Gastroesophageal sphincter (tissue), 3 donors: ENCODE measurements at regions not wholly inside any gene's neighbourhood (a gene's known extent, or its start where the extent isn't known, plus 50 kb on each side); places are given as distances from the start of the nearest gene placed in this dataset.

ENCODE experiments used
- POLR2A ChIP-seq, 2 donors: fragments of 450-650 bp; IDR thresholded peaks; one replicate each; pipeline ENCODE4 v1.6.1; 2017; ENCODE audit warnings: antibody characterized with exemption in 2 of 2, mild to moderate bottlenecking in 2 of 2, moderate library complexity in 1 of 2
- POLR2AphosphoS5 ChIP-seq: sonication (generic); formaldehyde crosslinking; IDR thresholded peaks from one replicate; pipeline ENCODE4 v1.6.1; 2017; ENCODE audit warnings: antibody characterized with exemption
- TF ChIP-seq, protein P1 (sequence below), 4 experiments: fragments of 200-600 bp in 2 of 4; fragments of 450-650 bp in 2 of 4; sonication (generic) in 1 of 4; IDR thresholded peaks; one replicate each; pipeline ENCODE4 v1.5.1; 2017 to 2019; ENCODE audit warnings: antibody characterized with exemption in 4 of 4, mild to moderate bottlenecking in 2 of 4, moderate library complexity in 2 of 4

- TF ChIP-seq, protein P1, sequence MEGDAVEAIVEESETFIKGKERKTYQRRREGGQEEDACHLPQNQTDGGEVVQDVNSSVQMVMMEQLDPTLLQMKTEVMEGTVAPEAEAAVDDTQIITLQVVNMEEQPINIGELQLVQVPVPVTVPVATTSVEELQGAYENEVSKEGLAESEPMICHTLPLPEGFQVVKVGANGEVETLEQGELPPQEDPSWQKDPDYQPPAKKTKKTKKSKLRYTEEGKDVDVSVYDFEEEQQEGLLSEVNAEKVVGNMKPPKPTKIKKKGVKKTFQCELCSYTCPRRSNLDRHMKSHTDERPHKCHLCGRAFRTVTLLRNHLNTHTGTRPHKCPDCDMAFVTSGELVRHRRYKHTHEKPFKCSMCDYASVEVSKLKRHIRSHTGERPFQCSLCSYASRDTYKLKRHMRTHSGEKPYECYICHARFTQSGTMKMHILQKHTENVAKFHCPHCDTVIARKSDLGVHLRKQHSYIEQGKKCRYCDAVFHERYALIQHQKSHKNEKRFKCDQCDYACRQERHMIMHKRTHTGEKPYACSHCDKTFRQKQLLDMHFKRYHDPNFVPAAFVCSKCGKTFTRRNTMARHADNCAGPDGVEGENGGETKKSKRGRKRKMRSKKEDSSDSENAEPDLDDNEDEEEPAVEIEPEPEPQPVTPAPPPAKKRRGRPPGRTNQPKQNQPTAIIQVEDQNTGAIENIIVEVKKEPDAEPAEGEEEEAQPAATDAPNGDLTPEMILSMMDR (IDR thresholded peaks at IDR 0.05): no peak
- TF ChIP-seq POLR2A (IDR thresholded peaks at IDR 0.05) (no peak), POLR2AphosphoS5 (no peak)
These were observed 109.7 kb upstream of the SLC7A14 start for GRCh38 chr3:170695486-170696064.
